Keratinocyte (primary cell): ENCODE measurements at regions not wholly inside any gene's neighbourhood (a gene's known extent, or its start where the extent isn't known, plus 50 kb on each side); places are given as distances from the start of the nearest gene placed in this dataset.

Source experiments
- EZH2 ChIP-seq: IDR thresholded peaks from one replicate; pipeline ENCODE4 v1.6.1; 2012; ENCODE audit warnings: inconsistent platforms, mild to moderate bottlenecking, low read length, moderate library complexity
- TF ChIP-seq, protein P1 (sequence below), 3 experiments: IDR thresholded peaks in 1 of 3; conservative IDR thresholded peaks in 1 of 3; optimal IDR thresholded peaks in 1 of 3; 2 replicates in 2 of 3; 3 replicates in 1 of 3; pipeline versions ENCODE3 to v1.5.1; 2011; ENCODE audit warnings: low read length in 3 of 3, mild to moderate bottlenecking in 3 of 3, moderate library complexity in 2 of 3, control low read depth in 1 of 3, inconsistent platforms in 1 of 3; ENCODE audit not compliant: insufficient read depth in 2 of 3; ENCODE audit errors: extremely low read depth in 1 of 3

DNA sequence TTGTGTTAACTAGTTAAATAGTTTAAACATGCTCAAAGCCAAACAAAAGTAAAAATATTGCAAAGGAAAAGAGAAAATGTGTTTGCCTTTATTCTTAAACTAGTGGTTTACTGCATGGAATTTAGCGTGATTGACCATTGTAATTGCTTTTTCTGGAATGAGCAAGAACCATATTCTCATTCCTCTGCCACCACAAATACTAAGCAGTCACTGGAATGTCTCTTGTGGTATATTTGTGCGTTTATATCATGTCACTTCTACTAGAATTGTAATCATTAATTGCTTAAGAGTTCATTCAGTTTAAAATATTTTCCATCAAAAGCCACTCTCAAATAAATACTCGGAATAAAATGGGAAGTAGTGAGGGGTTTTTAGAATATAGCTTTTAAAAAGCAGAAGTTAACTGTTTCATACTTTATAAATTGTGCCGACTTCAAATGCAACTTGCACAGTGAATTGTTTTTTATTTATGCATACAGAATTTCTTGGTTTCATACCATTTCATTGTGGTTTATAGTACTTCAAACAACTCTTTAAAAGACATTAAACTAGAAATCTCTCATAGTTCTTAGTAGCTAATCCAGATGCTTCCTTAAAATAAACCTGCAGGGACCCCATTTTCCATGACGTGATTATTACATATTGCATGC lies 288.1 kb downstream of the EPHA4 start:
- TF ChIP-seq, protein P1, sequence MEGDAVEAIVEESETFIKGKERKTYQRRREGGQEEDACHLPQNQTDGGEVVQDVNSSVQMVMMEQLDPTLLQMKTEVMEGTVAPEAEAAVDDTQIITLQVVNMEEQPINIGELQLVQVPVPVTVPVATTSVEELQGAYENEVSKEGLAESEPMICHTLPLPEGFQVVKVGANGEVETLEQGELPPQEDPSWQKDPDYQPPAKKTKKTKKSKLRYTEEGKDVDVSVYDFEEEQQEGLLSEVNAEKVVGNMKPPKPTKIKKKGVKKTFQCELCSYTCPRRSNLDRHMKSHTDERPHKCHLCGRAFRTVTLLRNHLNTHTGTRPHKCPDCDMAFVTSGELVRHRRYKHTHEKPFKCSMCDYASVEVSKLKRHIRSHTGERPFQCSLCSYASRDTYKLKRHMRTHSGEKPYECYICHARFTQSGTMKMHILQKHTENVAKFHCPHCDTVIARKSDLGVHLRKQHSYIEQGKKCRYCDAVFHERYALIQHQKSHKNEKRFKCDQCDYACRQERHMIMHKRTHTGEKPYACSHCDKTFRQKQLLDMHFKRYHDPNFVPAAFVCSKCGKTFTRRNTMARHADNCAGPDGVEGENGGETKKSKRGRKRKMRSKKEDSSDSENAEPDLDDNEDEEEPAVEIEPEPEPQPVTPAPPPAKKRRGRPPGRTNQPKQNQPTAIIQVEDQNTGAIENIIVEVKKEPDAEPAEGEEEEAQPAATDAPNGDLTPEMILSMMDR (optimal IDR thresholded peaks at IDR 0.05 in 1 of 3, IDR thresholded peaks at IDR 0.05 in 1 of 3, conservative IDR thresholded peaks at IDR 0.05 in 1 of 3; ENCODE audit: extremely low read depth in 1 of 3, insufficient read depth in 2 of 3, low read length in 3 of 3): no peak
- TF ChIP-seq EZH2: no peak
